Esophagus squamous epithelium (tissue), 5 donors: ENCODE measurements at regions not wholly inside any gene's neighbourhood (a gene's known extent, or its start where the extent isn't known, plus 50 kb on each side); places are given as distances from the start of the nearest gene placed in this dataset.

Experiments
- DNase-seq: peaks from one replicate; lab custom pipeline; 2025; lab: John Stamatoyannopoulos, UW
- H3K27ac ChIP-seq, 4 donors: fragments of 200-600 bp; sonication (generic); one replicate each; pipeline ENCODE4 v1.5.1; 2016 to 2019; ENCODE audit warnings: mild to moderate bottlenecking in 1 of 4
- H3K27me3 ChIP-seq, 4 donors: fragments of 200-600 bp; sonication (generic); 1 replicate in 3 of 4; 2 replicates in 1 of 4; pipeline versions ENCODE4 v1.5.1 to v1.6.0; 2017 to 2021; ENCODE audit warnings: antibody characterized with exemption in 1 of 4
- H3K36me3 ChIP-seq, 3 donors: fragments of 200-600 bp; sonication (generic); one replicate each; pipeline ENCODE4 v1.5.1; 2016 to 2019
- H3K4me1 ChIP-seq, 3 donors: fragments of 200-600 bp; sonication (generic); one replicate each; pipeline ENCODE4 v1.5.1; 2017 to 2019
- H3K4me3 ChIP-seq, 4 donors: fragments of 200-600 bp; sonication (generic); 1 replicate in 3 of 4; 2 replicates in 1 of 4; pipeline ENCODE4 v1.5.1; 2016 to 2019; ENCODE audit warnings: mild to moderate bottlenecking in 2 of 4, moderate library complexity in 1 of 4
- H3K9me3 ChIP-seq, 3 donors: fragments of 200-600 bp; sonication (generic); one replicate each; pipeline ENCODE4 v1.5.1; 2016 to 2019
- CTCF ChIP-seq, 6 experiments: fragments of 450-650 bp in 4 of 6; fragments of 200-600 bp in 2 of 6; sonication (generic) in 2 of 6; IDR thresholded peaks; one replicate each; pipeline ENCODE4 v1.5.1; 2016 to 2019; ENCODE audit warnings: antibody characterized with exemption in 6 of 6, mild to moderate bottlenecking in 4 of 6, moderate library complexity in 4 of 6
- POLR2A ChIP-seq, 4 donors: fragments of 450-650 bp; IDR thresholded peaks; one replicate each; pipeline ENCODE4 v1.6.1; 2017; ENCODE audit warnings: antibody characterized with exemption in 4 of 4, mild to moderate bottlenecking in 4 of 4, moderate library complexity in 3 of 4
- WGBS, 2 donors: methylation state at CpG; one replicate each; pipeline ENCODE4 v1.1.5; 2018; 5-methylcytosine and 5-hydroxymethylcytosine counted together
- intact Hi-C: fragments of 100-400 bp; cut with DNase I; formaldehyde crosslinking; loops from one replicate; pipeline ENCODE4 v1.15.0; 2022
- donor health status: DM: yes; HTN: yes; CAD: no.

- intact Hi-C loops = no loop called here
- Histone ChIP-seq H3K4me1 (no peaks in the 10 kb centered on the region), H3K27me3 (no peaks in the 10 kb centered on the region), H3K4me3 (no peak overlapping the region), H3K27ac (no peak overlapping the region), H3K9me3 (no peaks in the 10 kb centered on the region), H3K36me3 (no peaks in the 10 kb centered on the region)
- WGBS, 2 donors = 73 to 77% methylated on average over 3 to 4 of the region's 5 CpGs
- no peak for DNase-seq
- TF ChIP-seq CTCF (IDR thresholded peaks at IDR 0.05) = no peak
- no peak for TF ChIP-seq POLR2A (IDR thresholded peaks at IDR 0.05)
Measured at GRCh38 chr4:159543831-159544230, 441.0 kb downstream of the RAPGEF2 start.

GRCh38 chr4:159545556-159545955, 442.7 kb downstream of the RAPGEF2 start:
- H3K4me3 ChIP-seq = no peak overlapping the region
- no peaks in the 10 kb centered on the region for H3K4me1 ChIP-seq
- no peak overlapping the region for H3K27ac ChIP-seq
- WGBS, 2 donors = 67 to 71% methylated on average over 1 to 2 of the region's 2 CpGs
- no peak for DNase-seq
- H3K36me3 ChIP-seq = no peaks in the 10 kb centered on the region
- TF ChIP-seq CTCF (IDR thresholded peaks at IDR 0.05) (no peak), POLR2A (IDR thresholded peaks at IDR 0.05) (no peak)
- no peaks in the 10 kb centered on the region for H3K27me3 ChIP-seq
- no peaks in the 10 kb centered on the region for H3K9me3 ChIP-seq
- intact Hi-C loops = no loop called here

- Histone ChIP-seq H3K4me3 (no peak overlapping the region), H3K4me1 (no peaks in the 10 kb centered on the region), H3K27me3 (no peaks in the 10 kb centered on the region), H3K36me3 (no peaks in the 10 kb centered on the region), H3K9me3 (no peaks in the 10 kb centered on the region), H3K27ac (no peak overlapping the region)
- intact Hi-C loops = no loop called here
- no peak for TF ChIP-seq CTCF (IDR thresholded peaks at IDR 0.05)
- no peak for TF ChIP-seq POLR2A (IDR thresholded peaks at IDR 0.05)
- no peak for DNase-seq
- WGBS, 2 donors = 88 to 100% methylated on average over 1 of the region's 1 CpG
Measured at GRCh38 chr4:159547645-159548308, 444.9 kb downstream of the RAPGEF2 start.

GRCh38 chr4:159549098-159549518, 446.2 kb downstream of the RAPGEF2 start:
- no peaks in the 10 kb centered on the region for H3K36me3 ChIP-seq
- H3K27ac ChIP-seq = no peak overlapping the region
- H3K4me1 ChIP-seq = no peaks in the 10 kb centered on the region
- H3K9me3 ChIP-seq = no peaks in the 10 kb centered on the region
- TF ChIP-seq POLR2A (IDR thresholded peaks at IDR 0.05) (no peak), CTCF (IDR thresholded peaks at IDR 0.05) (no peak)
- H3K27me3 ChIP-seq = no peaks in the 10 kb centered on the region
- 58 to 81% methylated on average over 2 of the region's 2 CpGs for WGBS, 2 donors
- intact Hi-C loops = no loop called here
- no peak for DNase-seq
- H3K4me3 ChIP-seq = no peak overlapping the region

- TF ChIP-seq POLR2A (IDR thresholded peaks at IDR 0.05) = no peak
- no peak for TF ChIP-seq CTCF (IDR thresholded peaks at IDR 0.05)
Measured at GRCh38 chr4:159551281-159551680, 448.4 kb downstream of the RAPGEF2 start.

More at GRCh38 chr4:159551281-159551680, 448.4 kb downstream of the RAPGEF2 start:
- WGBS, 2 donors = 16 to 43% methylated on average over 1 of the region's 1 CpG
- Histone ChIP-seq H3K4me1 (no peaks in the 10 kb centered on the region), H3K27me3 (no peaks in the 10 kb centered on the region), H3K4me3 (no peak overlapping the region), H3K27ac (no peak overlapping the region), H3K9me3 (no peaks in the 10 kb centered on the region), H3K36me3 (no peaks in the 10 kb centered on the region)
- DNase-seq = no peak
- intact Hi-C loops = no loop called here
